ENCODE measurements at regions not wholly inside any gene's neighbourhood (a gene's known extent, or its start where the extent isn't known, plus 50 kb on each side); places are given as distances from the start of the nearest gene placed in this dataset.

DNA sequence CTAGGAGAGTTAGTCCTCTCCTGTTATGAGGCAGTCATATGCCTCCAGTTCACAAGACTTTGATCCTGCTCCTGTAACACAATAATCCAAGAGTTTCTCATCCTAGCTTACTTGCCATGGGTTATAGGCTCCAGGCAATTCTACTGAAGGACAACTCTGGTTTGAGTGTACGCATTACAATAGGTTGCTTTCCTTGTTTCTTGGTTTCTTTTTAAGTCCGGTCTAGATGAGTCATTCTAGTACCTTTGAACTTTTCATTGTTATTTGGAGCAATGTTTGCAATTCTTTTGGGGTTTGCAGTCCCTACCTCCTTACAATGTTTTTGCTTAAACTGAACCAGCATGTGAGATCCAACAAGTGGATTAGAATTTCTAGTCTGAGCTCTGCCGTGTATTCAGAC lies 109.1 kb downstream of the ANAPC4 start:
- 69 to 71% methylated on average over 3 of the region's 3 CpGs for WGBS, 2 donors
- peaks cover 0 to 11% (median 1%) of the 10 kb centered on the region in 4 donors for H3K9me3 ChIP-seq
- no peaks in the 10 kb centered on the region for H3K27me3 ChIP-seq
- no peak for TF ChIP-seq POLR2AphosphoS5 (IDR thresholded peaks at IDR 0.05)
- TF ChIP-seq POLR2A (IDR thresholded peaks at IDR 0.05): no peak
- TF ChIP-seq EP300 (IDR thresholded peaks at IDR 0.05): no peak
- TF ChIP-seq, protein P1, sequence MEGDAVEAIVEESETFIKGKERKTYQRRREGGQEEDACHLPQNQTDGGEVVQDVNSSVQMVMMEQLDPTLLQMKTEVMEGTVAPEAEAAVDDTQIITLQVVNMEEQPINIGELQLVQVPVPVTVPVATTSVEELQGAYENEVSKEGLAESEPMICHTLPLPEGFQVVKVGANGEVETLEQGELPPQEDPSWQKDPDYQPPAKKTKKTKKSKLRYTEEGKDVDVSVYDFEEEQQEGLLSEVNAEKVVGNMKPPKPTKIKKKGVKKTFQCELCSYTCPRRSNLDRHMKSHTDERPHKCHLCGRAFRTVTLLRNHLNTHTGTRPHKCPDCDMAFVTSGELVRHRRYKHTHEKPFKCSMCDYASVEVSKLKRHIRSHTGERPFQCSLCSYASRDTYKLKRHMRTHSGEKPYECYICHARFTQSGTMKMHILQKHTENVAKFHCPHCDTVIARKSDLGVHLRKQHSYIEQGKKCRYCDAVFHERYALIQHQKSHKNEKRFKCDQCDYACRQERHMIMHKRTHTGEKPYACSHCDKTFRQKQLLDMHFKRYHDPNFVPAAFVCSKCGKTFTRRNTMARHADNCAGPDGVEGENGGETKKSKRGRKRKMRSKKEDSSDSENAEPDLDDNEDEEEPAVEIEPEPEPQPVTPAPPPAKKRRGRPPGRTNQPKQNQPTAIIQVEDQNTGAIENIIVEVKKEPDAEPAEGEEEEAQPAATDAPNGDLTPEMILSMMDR (IDR thresholded peaks at IDR 0.05): no peak
- H3K36me3 ChIP-seq: no peaks in the 10 kb centered on the region
- peaks cover 0 to 7% (median 1%) of the 10 kb centered on the region in 4 donors for H3K4me1 ChIP-seq
- peak overlapping the region in 1 of 4 donors; percentile 23 for H3K27ac ChIP-seq
- ATAC-seq (ENCODE audit: low FRiP score in 2 of 2): no peak
- no peak overlapping the region for H3K4me3 ChIP-seq
- no peak for DNase-seq

DNA sequence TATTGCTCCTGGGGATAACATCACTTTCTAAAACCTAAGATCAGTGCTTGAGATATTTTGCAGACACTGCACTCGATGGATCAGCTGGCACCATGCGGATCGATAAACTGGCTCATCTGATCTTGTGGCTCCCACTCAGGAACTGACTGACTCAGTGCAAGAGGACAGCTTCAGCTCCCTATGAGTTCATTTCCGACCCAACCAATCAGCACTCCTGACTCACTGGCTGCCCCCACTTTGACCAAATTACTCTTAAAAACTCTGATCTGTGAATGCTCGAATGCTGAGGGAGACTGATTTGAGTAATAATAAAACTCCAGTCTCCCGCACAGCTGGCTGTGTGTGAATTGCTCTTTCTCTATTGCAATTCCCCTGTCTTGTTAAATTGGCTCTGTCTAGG lies 110.1 kb downstream of the ANAPC4 start:
- Histone ChIP-seq H3K27ac (peak overlapping the region in 1 of 4 donors; percentile 9), H3K36me3 (no peaks in the 10 kb centered on the region), H3K4me3 (no peak overlapping the region), H3K9me3 (peaks cover 0 to 11% (median 1%) of the 10 kb centered on the region in 4 donors), H3K27me3 (no peaks in the 10 kb centered on the region), H3K4me1 (peaks cover 0 to 7% (median 1%) of the 10 kb centered on the region in 4 donors)
- DNase-seq (no peak), ATAC-seq (ENCODE audit: low FRiP score in 2 of 2) (no peak)
- WGBS, 2 donors: 77 to 99% methylated on average over 6 of the region's 6 CpGs
- TF ChIP-seq POLR2A (IDR thresholded peaks at IDR 0.05): no peak
- TF ChIP-seq EP300 (IDR thresholded peaks at IDR 0.05): no peak
- TF ChIP-seq POLR2AphosphoS5 (IDR thresholded peaks at IDR 0.05): no peak
- TF ChIP-seq, protein P1 (IDR thresholded peaks at IDR 0.05): no peak

DNA sequence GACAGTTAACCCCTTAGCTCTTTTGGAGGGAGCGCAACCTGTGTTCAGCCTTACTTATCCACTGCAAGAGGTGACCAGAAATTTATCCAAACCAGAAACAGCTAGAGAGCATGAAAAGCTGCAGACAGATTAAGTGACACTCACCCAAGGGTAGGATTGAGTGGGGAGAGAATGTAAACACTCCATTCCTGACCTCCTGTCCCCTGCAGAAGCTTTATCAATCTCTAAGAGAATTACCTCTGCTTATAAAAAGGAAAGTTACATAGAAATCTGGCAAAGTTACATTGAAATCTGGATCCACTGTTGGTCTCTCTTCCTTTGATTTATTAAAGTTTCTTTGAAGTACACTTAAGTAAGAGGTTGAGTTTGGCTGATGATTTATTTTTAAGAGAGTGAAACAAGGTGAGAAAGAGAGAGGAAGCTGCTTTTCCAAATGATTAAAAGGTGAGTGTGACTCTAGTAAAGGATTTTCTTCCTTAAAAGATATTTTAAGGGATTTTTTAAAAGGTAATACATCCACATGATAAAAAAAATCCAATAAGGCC lies 112.3 kb downstream of the ANAPC4 start:
- no peak for TF ChIP-seq EP300 (IDR thresholded peaks at IDR 0.05)
- TF ChIP-seq POLR2A (IDR thresholded peaks at IDR 0.05): no peak
- TF ChIP-seq, protein P1 (IDR thresholded peaks at IDR 0.05): no peak
- TF ChIP-seq POLR2AphosphoS5 (IDR thresholded peaks at IDR 0.05): no peak
- DNase-seq (no peak), ATAC-seq (ENCODE audit: low FRiP score in 2 of 2) (peak; percentile 19 to 53)
- Histone ChIP-seq H3K36me3 (no peaks in the 10 kb centered on the region), H3K4me1 (peaks cover 0 to 7% (median 1%) of the 10 kb centered on the region in 4 donors), H3K27ac (peak overlapping the region in 2 of 4 donors; percentile 11 to 16), H3K27me3 (no peaks in the 10 kb centered on the region), H3K9me3 (peaks cover 0 to 11% (median 1%) of the 10 kb centered on the region in 4 donors), H3K4me3 (no peak overlapping the region)
- 60 to 84% methylated on average over 1 of the region's 1 CpG for WGBS, 2 donors

DNA sequence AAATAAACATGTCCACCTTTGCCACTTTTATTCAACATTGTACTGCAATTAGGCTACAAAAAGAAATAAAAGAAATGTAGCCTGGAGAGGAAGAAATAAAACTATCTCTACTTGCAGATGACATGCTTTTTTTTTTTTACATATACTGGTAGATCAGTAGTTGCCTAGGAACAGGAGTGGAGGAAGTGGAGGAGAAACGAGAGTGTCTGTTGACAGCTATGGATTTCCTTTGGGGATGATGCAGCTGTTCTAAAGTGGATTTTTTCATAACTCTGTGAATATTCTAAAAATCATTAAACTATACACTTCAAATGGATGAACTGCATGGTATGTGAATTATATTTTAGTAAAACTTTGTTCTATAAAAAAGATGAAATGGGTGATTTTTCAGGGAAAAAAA lies 116.4 kb downstream of the ANAPC4 start:
- TF ChIP-seq POLR2A (IDR thresholded peaks at IDR 0.05): no peak
- no peaks in the 10 kb centered on the region for H3K36me3 ChIP-seq
- ATAC-seq (ENCODE audit: low FRiP score in 2 of 2): no peak
- peaks cover 0 to 7% (median 1%) of the 10 kb centered on the region in 4 donors for H3K4me1 ChIP-seq
- DNase-seq: no peak
- no peaks in the 10 kb centered on the region for H3K27me3 ChIP-seq
- H3K4me3 ChIP-seq: no peak overlapping the region
- WGBS, 2 donors: 15 to 34% methylated on average over 1 of the region's 1 CpG
- H3K27ac ChIP-seq: no peak overlapping the region
- H3K9me3 ChIP-seq: no peaks in the 10 kb centered on the region

DNA sequence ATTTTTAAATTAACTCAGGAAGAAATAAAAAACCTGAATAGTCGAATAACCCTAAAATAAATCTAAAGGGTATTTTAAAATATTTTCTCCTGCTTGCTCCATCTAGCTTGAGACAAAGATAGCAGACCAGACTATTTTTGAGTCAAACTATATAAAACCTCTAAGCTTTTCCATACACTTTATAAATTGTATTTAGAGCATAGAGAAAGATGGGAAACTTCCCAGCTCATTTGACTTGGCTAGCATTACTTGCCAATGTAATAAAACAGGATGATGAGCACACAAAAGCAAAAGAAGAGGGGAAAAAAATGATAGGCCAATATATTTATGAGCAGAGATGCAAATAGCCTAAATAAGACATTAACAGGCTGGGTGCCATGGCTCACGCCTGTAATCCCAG lies 117.1 kb downstream of the ANAPC4 start:
- Histone ChIP-seq H3K27ac (no peak overlapping the region), H3K36me3 (no peaks in the 10 kb centered on the region), H3K27me3 (no peaks in the 10 kb centered on the region), H3K9me3 (no peaks in the 10 kb centered on the region), H3K4me1 (peaks cover 0 to 4% (median 1%) of the 10 kb centered on the region in 4 donors), H3K4me3 (no peak overlapping the region)
- DNase-seq (no peak), ATAC-seq (ENCODE audit: low FRiP score in 2 of 2) (no peak)
- 93 to 94% methylated on average over 2 of the region's 2 CpGs for WGBS, 2 donors
- TF ChIP-seq POLR2AphosphoS5 (IDR thresholded peaks at IDR 0.05) (no peak), POLR2A (IDR thresholded peaks at IDR 0.05) (no peak), EP300 (IDR thresholded peaks at IDR 0.05) (no peak)
- TF ChIP-seq, protein P1 (IDR thresholded peaks at IDR 0.05): no peak

Data from upper lobe of left lung (tissue), 6 donors.